T-helper 17 cell (primary cell): ENCODE measurements at regions not wholly inside any gene's neighbourhood (a gene's known extent, or its start where the extent isn't known, plus 50 kb on each side); places are given as distances from the start of the nearest gene placed in this dataset.
"Not testable (repeated sequence)": the region's sequence is repeated elsewhere in the genome, so short reads cannot be mapped to it uniquely, and the experiment has no call there.

ENCODE experiments used
- ATAC-seq: fragments of 150-1000 bp; cut with Tn5 transposase; 2 replicates; pipeline ENCODE4 v1.10.0; 2021; ENCODE audit warnings: mild to moderate bottlenecking, moderate library complexity
- DNase-seq, 3 donors: peaks; one replicate each; pipeline versions ENCODE4 v3.0.0 to v3.0.0-alpha.2; 2020 to 2021
- H3K9me3 ChIP-seq: one replicate; pipeline ENCODE4 v1.7.0; 2013; ENCODE audit warnings: low read length, mild to moderate bottlenecking; ENCODE audit not compliant: control insufficient read depth, poor library complexity, severe bottlenecking
- H3K27ac Mint-ChIP-seq: one replicate; pipeline ENCODE4 v1.8.0; 2022; ENCODE audit warnings: mild to moderate bottlenecking, moderate library complexity, mixed read lengths
- H3K27me3 Mint-ChIP-seq: one replicate; pipeline ENCODE4 v1.8.0; 2022; ENCODE audit warnings: mixed read lengths
- H3K36me3 Mint-ChIP-seq: one replicate; pipeline ENCODE4 v1.8.0; 2022; ENCODE audit warnings: low read depth, mixed read lengths
- H3K4me1 Mint-ChIP-seq: one replicate; pipeline ENCODE4 v1.8.0; 2022; ENCODE audit warnings: mild to moderate bottlenecking, mixed read lengths
- H3K4me3 Mint-ChIP-seq: one replicate; pipeline ENCODE4 v1.8.0; 2022; ENCODE audit warnings: mild to moderate bottlenecking, moderate library complexity, mixed read lengths

- ATAC-seq (no peak), DNase-seq (no peak)
- peaks cover 3% of the 10 kb centered on the region for H3K36me3 Mint-ChIP-seq
Observed at GRCh38 chr2:216769626-216770025, 74.3 kb upstream of the IGFBP5 start.

GRCh38 chr2:216768908-216769411, 73.6 kb upstream of the IGFBP5 start:
- Mint-ChIP-seq H3K4me1 (peaks cover 2% of the 10 kb centered on the region), H3K27ac (no peak overlapping the region), H3K36me3 (peaks cover 3% of the 10 kb centered on the region), H3K27me3 (peaks cover 40% of the 10 kb centered on the region), H3K4me3 (no peak overlapping the region)
- ATAC-seq (no peak), DNase-seq (no peak)
- no peaks in the 10 kb centered on the region for H3K9me3 ChIP-seq

More at GRCh38 chr2:216769626-216770025, 74.3 kb upstream of the IGFBP5 start:
- Mint-ChIP-seq H3K4me3 (no peak overlapping the region), H3K27me3 (peaks cover 40% of the 10 kb centered on the region), H3K27ac (no peak overlapping the region), H3K4me1 (peaks cover 2% of the 10 kb centered on the region)
- H3K9me3 ChIP-seq = no peaks in the 10 kb centered on the region

- Mint-ChIP-seq H3K36me3 (peaks cover under 1% of the 10 kb centered on the region), H3K27me3 (peaks cover 50% of the 10 kb centered on the region), H3K27ac (no peak overlapping the region), H3K4me3 (no peak overlapping the region), H3K4me1 (peaks cover 2% of the 10 kb centered on the region)
- no peak for DNase-seq
- no peaks in the 10 kb centered on the region for H3K9me3 ChIP-seq
- ATAC-seq = no peak
Observed at GRCh38 chr2:216765761-216766262, 70.5 kb upstream of the IGFBP5 start.

GRCh38 chr2:216763396-216763795, 68.0 kb upstream of the IGFBP5 start:
- ATAC-seq (no peak), DNase-seq (no peak)
- Mint-ChIP-seq H3K4me1 (peaks cover 2% of the 10 kb centered on the region), H3K27me3 (peaks cover 38% of the 10 kb centered on the region), H3K4me3 (no peak overlapping the region), H3K36me3 (no peaks in the 10 kb centered on the region), H3K27ac (no peak overlapping the region)
- no peaks in the 10 kb centered on the region for H3K9me3 ChIP-seq

GRCh38 chr2:216761809-216762208, 66.5 kb upstream of the IGFBP5 start:
- no peak for DNase-seq
- no peaks in the 10 kb centered on the region for H3K36me3 Mint-ChIP-seq
- peaks cover 2% of the 10 kb centered on the region for H3K4me1 Mint-ChIP-seq
- no peak for ATAC-seq
- no peak overlapping the region for H3K4me3 Mint-ChIP-seq
- H3K9me3 ChIP-seq = no peaks in the 10 kb centered on the region
- H3K27ac Mint-ChIP-seq = no peak overlapping the region
- peaks cover 50% of the 10 kb centered on the region for H3K27me3 Mint-ChIP-seq

- no peak overlapping the region for H3K4me3 Mint-ChIP-seq
- H3K9me3 ChIP-seq = no peaks in the 10 kb centered on the region
- no peak overlapping the region for H3K27ac Mint-ChIP-seq
- peaks cover 50% of the 10 kb centered on the region for H3K27me3 Mint-ChIP-seq
- no peak for ATAC-seq
- no peaks in the 10 kb centered on the region for H3K36me3 Mint-ChIP-seq
- peaks cover 2% of the 10 kb centered on the region for H3K4me1 Mint-ChIP-seq
- no peak for DNase-seq
Observed at GRCh38 chr2:216761133-216761532, 65.8 kb upstream of the IGFBP5 start.

- ATAC-seq = no peak
- no peak overlapping the region for H3K4me3 Mint-ChIP-seq
Observed at GRCh38 chr2:216758256-216759155, 63.2 kb upstream of the IGFBP5 start.

GRCh38 chr2:216757532-216757931, 62.2 kb upstream of the IGFBP5 start:
- ATAC-seq (no peak), DNase-seq (no peak)
- H3K4me3 Mint-ChIP-seq = no peak overlapping the region
- no peak overlapping the region for H3K27ac Mint-ChIP-seq
- H3K9me3 ChIP-seq = no peaks in the 10 kb centered on the region
- no peaks in the 10 kb centered on the region for H3K4me1 Mint-ChIP-seq
- peaks cover 16% of the 10 kb centered on the region for H3K27me3 Mint-ChIP-seq
- no peaks in the 10 kb centered on the region for H3K36me3 Mint-ChIP-seq

More at GRCh38 chr2:216758256-216759155, 63.2 kb upstream of the IGFBP5 start:
- no peaks in the 10 kb centered on the region for H3K36me3 Mint-ChIP-seq
- no peak for DNase-seq
- H3K4me1 Mint-ChIP-seq = no peaks in the 10 kb centered on the region
- no peaks in the 10 kb centered on the region for H3K9me3 ChIP-seq
- H3K27me3 Mint-ChIP-seq = peaks cover 25% of the 10 kb centered on the region
- H3K27ac Mint-ChIP-seq = no peak overlapping the region

GRCh38 chr2:216756435-216756834, 61.1 kb upstream of the IGFBP5 start:
- Mint-ChIP-seq H3K36me3 (no peaks in the 10 kb centered on the region), H3K27me3 (peaks cover 16% of the 10 kb centered on the region), H3K27ac (no peak overlapping the region), H3K4me3 (no peak overlapping the region), H3K4me1 (no peaks in the 10 kb centered on the region)
- H3K9me3 ChIP-seq = no peaks in the 10 kb centered on the region
- ATAC-seq = no peak
- no peak for DNase-seq

- H3K36me3 Mint-ChIP-seq = no peaks in the 10 kb centered on the region
- H3K4me1 Mint-ChIP-seq = no peaks in the 10 kb centered on the region
- H3K4me3 Mint-ChIP-seq = no peak overlapping the region
- H3K27me3 Mint-ChIP-seq = peaks cover 16% of the 10 kb centered on the region
- H3K27ac Mint-ChIP-seq = no peak overlapping the region
- no peaks in the 10 kb centered on the region for H3K9me3 ChIP-seq
- DNase-seq (no peak), ATAC-seq (no peak)
Observed at GRCh38 chr2:216754812-216755211, 59.5 kb upstream of the IGFBP5 start.

GRCh38 chr2:216754336-216754735, 59.0 kb upstream of the IGFBP5 start:
- H3K9me3 ChIP-seq = no peaks in the 10 kb centered on the region
- Mint-ChIP-seq H3K4me3 (no peak overlapping the region), H3K27ac (no peak overlapping the region), H3K27me3 (peaks cover 16% of the 10 kb centered on the region), H3K36me3 (no peaks in the 10 kb centered on the region), H3K4me1 (no peaks in the 10 kb centered on the region)
- ATAC-seq = no peak
- no peak for DNase-seq

- Mint-ChIP-seq H3K36me3 (no peaks in the 10 kb centered on the region), H3K4me3 (no peak overlapping the region)
Observed at GRCh38 chr2:216752855-216753505, 57.6 kb upstream of the IGFBP5 start.

GRCh38 chr2:216750750-216751149, 55.4 kb upstream of the IGFBP5 start:
- H3K9me3 ChIP-seq, H3K4me1 Mint-ChIP-seq, ATAC-seq, H3K36me3 Mint-ChIP-seq, DNase-seq, H3K4me3 Mint-ChIP-seq, H3K27ac Mint-ChIP-seq: not testable (repeated sequence)
- peaks cover 20% of the 10 kb centered on the region for H3K27me3 Mint-ChIP-seq

More at GRCh38 chr2:216752855-216753505, 57.6 kb upstream of the IGFBP5 start:
- no peak for DNase-seq
- no peaks in the 10 kb centered on the region for H3K4me1 Mint-ChIP-seq
- no peaks in the 10 kb centered on the region for H3K9me3 ChIP-seq
- ATAC-seq = no peak
- H3K27ac Mint-ChIP-seq = no peak overlapping the region
- peaks cover 13% of the 10 kb centered on the region for H3K27me3 Mint-ChIP-seq
